ENCODE measurements at regions not wholly inside any gene's neighbourhood (a gene's known extent, or its start where the extent isn't known, plus 50 kb on each side); places are given as distances from the start of the nearest gene placed in this dataset.

DNA sequence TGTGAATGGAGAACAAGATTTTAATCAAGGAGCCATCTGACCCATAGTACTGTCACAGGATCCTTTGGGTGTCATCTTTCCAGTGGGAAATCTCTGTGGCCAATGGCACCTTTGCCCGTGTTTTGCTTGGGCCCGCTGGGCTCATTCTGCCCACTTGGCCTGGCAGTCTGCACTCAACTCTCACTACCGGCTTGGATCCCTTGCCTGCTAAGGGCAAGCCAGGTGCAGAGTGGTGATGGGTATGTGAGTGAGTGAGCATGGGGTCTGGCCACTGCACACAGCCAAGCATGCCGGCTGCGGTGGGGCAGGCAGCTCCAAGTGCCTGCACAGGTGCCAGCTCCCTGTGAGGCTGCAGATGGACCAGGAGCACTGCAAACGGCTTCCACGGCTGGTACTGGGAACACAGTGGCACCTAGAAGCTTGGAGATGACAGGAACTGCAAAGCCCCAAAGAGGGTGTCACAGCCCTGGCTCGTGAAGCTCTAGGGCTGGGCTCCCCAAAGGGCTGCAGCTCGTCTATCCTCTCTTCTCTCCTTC is 454.5 kb downstream of the TMA16 start:
- no peak overlapping the region for H3K18ac ChIP-seq (ENCODE audit: extremely low read depth, low read length)
- no peak for FAIRE-seq
- H3K9ac ChIP-seq (replicated peaks in 1 of 4; ENCODE audit: extremely low read depth in 1 of 4, low read depth in 3 of 4, low read length in 3 of 4) = no peak overlapping the region
- H3K27me3 ChIP-seq (replicated peaks in 1 of 4; ENCODE audit: control insufficient read depth in 3 of 4, extremely low read depth in 1 of 4, insufficient read depth in 3 of 4, low read length in 3 of 4) = no peaks in the 10 kb centered on the region
- H2BK120ac ChIP-seq (replicated peaks; ENCODE audit: low read depth, low read length) = no peak overlapping the region
- H3K23me2 ChIP-seq (ENCODE audit: low read depth, low read length) = no peaks in the 10 kb centered on the region
- H2BK5ac ChIP-seq (ENCODE audit: low read depth, low read length) = no peak overlapping the region
- ChIA-PET CTCF (ENCODE audit: partially characterized antibody) (interaction anchor here (1.0 to 1.5 kb wide), 3 partner anchors 11 to 268 kb away, joined by 3 to 4 read pairs (median 3); no protein-coding TSS in a partner anchor), POLR2A (ENCODE audit: partially characterized antibody) (no interaction called here)
- 0 out of 2 replicates have a peak overlapping the region, but pooled peaks have one; percentile 18 for H4K8ac ChIP-seq (ENCODE audit: extremely low read depth, insufficient read depth, low read length)
- no peak overlapping the region for H2BK12ac ChIP-seq (ENCODE audit: low read depth, low read length)
- no peak overlapping the region for H3K56ac ChIP-seq (replicated peaks; ENCODE audit: insufficient read length, low read depth, low read length)
- no peak overlapping the region for H2AFZ ChIP-seq (ENCODE audit: low read length)
- H3K23ac ChIP-seq (ENCODE audit: insufficient read length) = no peak overlapping the region
- no peak overlapping the region for H3K14ac ChIP-seq (ENCODE audit: insufficient read length)
- H3K79me2 ChIP-seq (ENCODE audit: control insufficient read depth in 1 of 2, insufficient read depth in 2 of 2, low read length in 2 of 2) = no peaks in the 10 kb centered on the region
- no peak overlapping the region for H2BK20ac ChIP-seq (ENCODE audit: low read length)
- DNase-seq (ENCODE audit: low read depth in 1 of 2, low spot score in 2 of 2) = no peak
- H3K27ac ChIP-seq (ENCODE audit: low read depth, low read length) = no peak overlapping the region
- no peak overlapping the region for H4K91ac ChIP-seq (replicated peaks; ENCODE audit: insufficient read length, low read length)
- no peaks in the 10 kb centered on the region for H3K79me1 ChIP-seq (ENCODE audit: low read depth, low read length)
- no peaks in the 10 kb centered on the region for H3K4me1 ChIP-seq (replicated peaks in 1 of 4; ENCODE audit: control insufficient read depth in 3 of 4, insufficient read depth in 4 of 4, low read length in 3 of 4)
- no peaks in the 10 kb centered on the region for H4K20me1 ChIP-seq (replicated peaks in 1 of 2; ENCODE audit: control insufficient read depth in 1 of 2, insufficient read depth in 2 of 2, low read length in 2 of 2)
- TF ChIP-seq, protein P1, sequence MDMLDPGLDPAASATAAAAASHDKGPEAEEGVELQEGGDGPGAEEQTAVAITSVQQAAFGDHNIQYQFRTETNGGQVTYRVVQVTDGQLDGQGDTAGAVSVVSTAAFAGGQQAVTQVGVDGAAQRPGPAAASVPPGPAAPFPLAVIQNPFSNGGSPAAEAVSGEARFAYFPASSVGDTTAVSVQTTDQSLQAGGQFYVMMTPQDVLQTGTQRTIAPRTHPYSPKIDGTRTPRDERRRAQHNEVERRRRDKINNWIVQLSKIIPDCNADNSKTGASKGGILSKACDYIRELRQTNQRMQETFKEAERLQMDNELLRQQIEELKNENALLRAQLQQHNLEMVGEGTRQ (IDR thresholded peaks at IDR 0.05; ENCODE audit: low read length) = no peak
- TF ChIP-seq NANOG (IDR thresholded peaks at IDR 0.05; ENCODE audit: insufficient read depth, low read depth, low read length, poor library complexity, severe bottlenecking) = no peak
- H2AK5ac ChIP-seq (ENCODE audit: low read depth, low read length) = no peak overlapping the region
- H3K36me3 ChIP-seq (ENCODE audit: control insufficient read depth in 2 of 4, insufficient read depth in 4 of 4, low read length in 3 of 4) = no peaks in the 10 kb centered on the region
- peaks cover 3 to 6% of the 10 kb centered on the region in 2 experiments; a peak in 2 of 4 replicates for H3K9me3 ChIP-seq (ENCODE audit: insufficient read depth in 2 of 2, low read depth in 1 of 2, low read length in 1 of 2)
- H3K4ac ChIP-seq (replicated peaks; ENCODE audit: insufficient read length, low read depth, low read length) = no peak overlapping the region
- WGBS, 2 experiments (ENCODE audit: extremely low coverage in 1 of 2, insufficient coverage in 1 of 2, insufficient read length in 1 of 2, insufficient replicate concordance in 2 of 2, low coverage in 1 of 2, low lambda C conversion rate in 2 of 2, missing lambda C conversion rate in 1 of 2) = 96% methylated on average over 9 of the region's 9 CpGs; no CpG with 5 or more reads in 1 of the 2 experiments
- no peak overlapping the region for H3K4me3 ChIP-seq (ENCODE audit: extremely low read depth in 1 of 4, insufficient read depth in 2 of 4, low read depth in 3 of 4, low read length in 4 of 4)
- no peak overlapping the region for H2BK15ac ChIP-seq (ENCODE audit: low read length)
- H3K4me2 ChIP-seq (ENCODE audit: insufficient read depth in 1 of 2, low read depth in 2 of 2, low read length in 2 of 2) = no peak overlapping the region
- no peak overlapping the region for H4K5ac ChIP-seq (ENCODE audit: insufficient read length, low read depth, low read length)

Measured in H1 (cell line).